ENCODE measurements at regions not wholly inside any gene's neighbourhood (a gene's known extent, or its start where the extent isn't known, plus 50 kb on each side); places are given as distances from the start of the nearest gene placed in this dataset.

GRCh38 chr1:88407248-88407647 is 276.8 kb upstream of the PKN2 start:
- no peak for TF ChIP-seq CTCF (IDR thresholded peaks at IDR 0.05; ENCODE audit: insufficient read depth in 1 of 2, low read depth in 1 of 2, low read length in 1 of 2, severe bottlenecking in 1 of 2, unreplicated experiment in 1 of 2)
- H3K36me3 Mint-ChIP-seq (ENCODE audit: insufficient read depth, unreplicated experiment) = no peaks in the 10 kb centered on the region
- no peaks in the 10 kb centered on the region for H3K27me3 ChIP-seq (replicated peaks; ENCODE audit: control insufficient read depth, insufficient read depth, low read length)
- H3K36me3 ChIP-seq (ENCODE audit: control insufficient read depth, insufficient read depth, low read length) = no peaks in the 10 kb centered on the region
- H3K9me3 Mint-ChIP-seq (ENCODE audit: unreplicated experiment) = no peaks in the 10 kb centered on the region
- H3K27ac Mint-ChIP-seq (ENCODE audit: unreplicated experiment) = no peak overlapping the region
- CTCF ChIA-PET = no interaction called here
- DNase-seq = no peak
- POLR2A ChIA-PET = no interaction called here
- no peak overlapping the region for H3K4me3 Mint-ChIP-seq (ENCODE audit: unreplicated experiment)
- H3K4me1 ChIP-seq = no peaks in the 10 kb centered on the region
- H3K27me3 Mint-ChIP-seq (ENCODE audit: insufficient read depth, unreplicated experiment) = no peaks in the 10 kb centered on the region
- no peaks in the 10 kb centered on the region for H3K9me3 ChIP-seq
- no peaks in the 10 kb centered on the region for H3K4me1 Mint-ChIP-seq (ENCODE audit: low read depth, unreplicated experiment)
- intact Hi-C loops (cut with micrococcal nuclease; ENCODE audit: unreplicated experiment) = no loop called here
- H3K4me3 ChIP-seq (ENCODE audit: low read depth, low read length) = no peak overlapping the region
- no TSS peak for BruUV-seq (replicated peaks)

GRCh38 chr1:88421997-88422396 is 262.1 kb upstream of the PKN2 start:
- CTCF ChIA-PET = no interaction called here
- no peak for DNase-seq
- Mint-ChIP-seq H3K27me3 (ENCODE audit: insufficient read depth, unreplicated experiment) (no peaks in the 10 kb centered on the region), H3K36me3 (ENCODE audit: insufficient read depth, unreplicated experiment) (no peaks in the 10 kb centered on the region), H3K4me1 (ENCODE audit: low read depth, unreplicated experiment) (no peaks in the 10 kb centered on the region), H3K9me3 (ENCODE audit: unreplicated experiment) (no peaks in the 10 kb centered on the region), H3K4me3 (ENCODE audit: unreplicated experiment) (no peak overlapping the region), H3K27ac (ENCODE audit: unreplicated experiment) (no peak overlapping the region)
- H3K27me3 ChIP-seq (replicated peaks; ENCODE audit: control insufficient read depth, insufficient read depth, low read length) = no peaks in the 10 kb centered on the region
- no peaks in the 10 kb centered on the region for H3K36me3 ChIP-seq (ENCODE audit: control insufficient read depth, insufficient read depth, low read length)
- BruUV-seq (replicated peaks) = no TSS peak
- TF ChIP-seq CTCF (IDR thresholded peaks at IDR 0.05; ENCODE audit: insufficient read depth in 1 of 2, low read depth in 1 of 2, low read length in 1 of 2, severe bottlenecking in 1 of 2, unreplicated experiment in 1 of 2) = no peak
- no peak overlapping the region for H3K4me3 ChIP-seq (ENCODE audit: low read depth, low read length)
- intact Hi-C loops (cut with micrococcal nuclease; ENCODE audit: unreplicated experiment) = no loop called here
- H3K9me3 ChIP-seq = no peaks in the 10 kb centered on the region
- POLR2A ChIA-PET = no interaction called here
- no peaks in the 10 kb centered on the region for H3K4me1 ChIP-seq

GRCh38 chr1:88433556-88433955 is 250.5 kb upstream of the PKN2 start:
- no TSS peak for BruUV-seq (replicated peaks)
- ChIA-PET POLR2A (no interaction called here), CTCF (no interaction called here)
- intact Hi-C loops (cut with micrococcal nuclease; ENCODE audit: unreplicated experiment) = no loop called here
- Mint-ChIP-seq H3K27me3 (ENCODE audit: insufficient read depth, unreplicated experiment) (no peaks in the 10 kb centered on the region), H3K9me3 (ENCODE audit: unreplicated experiment) (peaks cover 33% of the 10 kb centered on the region), H3K27ac (ENCODE audit: unreplicated experiment) (no peak overlapping the region), H3K4me3 (ENCODE audit: unreplicated experiment) (no peak overlapping the region), H3K36me3 (ENCODE audit: insufficient read depth, unreplicated experiment) (no peaks in the 10 kb centered on the region), H3K4me1 (ENCODE audit: low read depth, unreplicated experiment) (peaks cover 9% of the 10 kb centered on the region)
- no peaks in the 10 kb centered on the region for H3K9me3 ChIP-seq
- H3K36me3 ChIP-seq (ENCODE audit: control insufficient read depth, insufficient read depth, low read length) = no peaks in the 10 kb centered on the region
- H3K27me3 ChIP-seq (replicated peaks; ENCODE audit: control insufficient read depth, insufficient read depth, low read length) = no peaks in the 10 kb centered on the region
- no peak for TF ChIP-seq CTCF (IDR thresholded peaks at IDR 0.05; ENCODE audit: insufficient read depth in 1 of 2, low read depth in 1 of 2, low read length in 1 of 2, severe bottlenecking in 1 of 2, unreplicated experiment in 1 of 2)
- H3K4me1 ChIP-seq = peaks cover 7% of the 10 kb centered on the region; the same call in 1 of the 2 replicates
- no peak for DNase-seq
- no peak overlapping the region for H3K4me3 ChIP-seq (ENCODE audit: low read depth, low read length)

All from Caco-2 (cell line).